ENCODE measurements at regions not wholly inside any gene's neighbourhood (a gene's known extent, or its start where the extent isn't known, plus 50 kb on each side); places are given as distances from the start of the nearest gene placed in this dataset.

DNA sequence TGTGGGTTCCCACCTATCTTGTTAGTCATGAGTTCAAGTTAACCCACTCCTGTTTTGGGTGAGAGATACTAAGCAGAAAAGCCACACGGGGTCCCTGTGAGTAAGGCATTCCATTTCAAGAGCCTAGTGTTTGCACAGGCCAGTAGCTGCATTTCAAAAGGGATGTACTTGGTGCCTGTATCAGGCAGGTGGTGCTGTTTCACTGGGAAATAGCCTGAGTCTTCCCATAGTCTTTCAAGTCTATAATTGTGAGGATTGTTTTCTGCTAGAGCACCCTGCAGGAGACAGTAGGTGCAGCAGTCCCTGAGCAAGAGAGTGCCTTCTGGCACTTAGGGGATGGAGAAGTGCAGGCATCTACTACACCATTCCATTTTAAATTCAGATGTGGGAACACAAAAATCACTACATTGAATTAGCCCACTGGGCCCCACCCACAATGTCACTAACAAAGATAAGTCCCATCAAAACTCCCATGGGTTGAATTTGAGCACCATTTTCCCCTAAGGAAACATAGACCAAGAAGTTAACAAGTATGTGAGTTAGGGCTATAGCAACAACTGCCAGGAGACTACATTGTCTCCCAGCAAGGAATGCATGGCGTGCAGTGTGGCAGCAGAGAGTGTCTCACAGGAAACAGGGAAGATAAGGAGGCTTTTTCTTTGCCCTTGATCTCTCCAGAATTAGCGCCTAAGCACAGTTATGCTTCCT is 263.2 kb downstream of the COX7C start:
- TF ChIP-seq TAF1 (IDR thresholded peaks at IDR 0.05; ENCODE audit: borderline replicate concordance, low read depth, low read length) = no peak
- TF ChIP-seq POLR2AphosphoS5 (IDR thresholded peaks at IDR 0.05; ENCODE audit: low read depth, low read length) = no peak
